ENCODE measurements at regions not wholly inside any gene's neighbourhood (a gene's known extent, or its start where the extent isn't known, plus 50 kb on each side); places are given as distances from the start of the nearest gene placed in this dataset.

DNA sequence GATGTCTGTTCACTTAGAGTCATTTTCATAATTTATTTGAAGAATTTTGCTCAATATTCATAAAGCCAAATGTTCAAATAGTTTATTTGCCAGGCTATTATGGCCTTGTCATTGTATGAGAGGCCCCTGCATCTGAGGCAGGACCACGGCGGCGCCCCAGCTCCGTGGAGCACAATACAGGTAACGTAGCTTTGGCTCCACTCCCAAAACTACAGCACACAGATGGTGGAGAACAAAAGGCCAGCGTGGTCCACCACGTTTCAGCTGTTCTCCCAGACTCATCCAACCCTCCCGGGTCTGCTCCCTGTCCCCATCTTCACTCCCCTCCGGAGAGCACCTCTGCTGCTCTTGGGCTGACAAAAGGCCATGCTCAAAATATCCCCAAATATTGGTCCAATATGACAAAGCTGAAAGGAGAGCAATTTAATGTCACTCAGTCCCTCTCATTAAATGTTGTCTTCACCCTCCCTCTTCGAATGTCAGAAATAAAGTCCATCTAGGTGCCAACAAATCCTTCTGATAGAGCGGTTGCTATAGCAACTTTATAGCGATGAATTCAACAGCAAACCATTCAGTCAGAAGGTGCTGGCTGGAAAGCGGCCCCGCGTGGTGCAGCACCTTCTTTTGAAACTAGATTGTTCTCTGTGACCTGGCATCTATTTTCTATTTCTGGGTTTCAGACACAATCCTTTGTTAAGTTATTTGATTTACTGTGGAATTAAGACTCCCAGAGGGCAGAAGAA is 504.3 kb downstream of the ARHGEF28 start:
- DNase-seq (ENCODE audit: low spot score) = no peak

DNA sequence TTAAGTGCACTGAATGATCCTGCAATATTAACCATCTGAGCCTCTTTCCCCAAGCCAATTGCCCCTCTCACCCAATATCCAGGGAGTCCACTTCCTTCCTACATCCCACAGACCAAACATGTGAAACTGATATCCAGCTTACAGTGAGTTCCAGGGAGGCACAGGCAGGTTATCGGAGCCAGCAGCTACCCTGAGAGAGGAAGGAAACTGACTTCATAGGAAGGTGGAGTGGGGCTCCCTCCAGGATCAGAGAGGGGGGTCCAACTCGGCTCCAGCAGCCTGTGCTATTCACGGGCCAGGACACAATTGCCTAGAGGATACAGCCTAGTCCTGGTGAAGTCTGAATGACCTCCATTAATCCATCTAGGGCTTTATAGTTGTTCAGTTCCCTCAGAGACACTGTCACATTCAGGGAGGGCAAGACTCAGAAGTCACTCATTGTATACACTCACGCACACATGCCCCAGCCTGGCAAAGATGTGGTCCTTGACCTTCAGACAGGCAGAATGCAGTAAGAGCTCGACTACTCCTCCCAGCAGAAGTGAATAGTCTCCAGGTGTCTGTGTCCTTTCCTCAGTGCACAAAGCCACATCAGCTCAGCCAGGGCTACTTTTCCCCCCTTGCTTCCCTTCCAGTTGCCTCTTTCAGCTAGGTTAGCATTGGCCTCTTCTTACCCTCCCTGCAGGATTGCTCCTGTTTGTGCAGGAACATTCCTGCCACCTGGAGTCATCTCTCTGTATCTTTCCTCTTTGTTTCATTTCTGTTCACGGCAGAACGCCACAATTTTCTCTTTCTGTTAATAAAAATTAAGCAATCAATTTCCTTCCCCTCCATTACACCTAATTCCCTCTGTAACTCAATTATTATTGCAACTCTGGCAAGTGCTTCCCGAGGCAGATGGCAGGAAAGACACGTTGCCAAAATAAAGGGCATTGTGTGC is 501.7 kb downstream of the ARHGEF28 start:
- peak; percentile 50 for DNase-seq (ENCODE audit: low spot score)

DNA sequence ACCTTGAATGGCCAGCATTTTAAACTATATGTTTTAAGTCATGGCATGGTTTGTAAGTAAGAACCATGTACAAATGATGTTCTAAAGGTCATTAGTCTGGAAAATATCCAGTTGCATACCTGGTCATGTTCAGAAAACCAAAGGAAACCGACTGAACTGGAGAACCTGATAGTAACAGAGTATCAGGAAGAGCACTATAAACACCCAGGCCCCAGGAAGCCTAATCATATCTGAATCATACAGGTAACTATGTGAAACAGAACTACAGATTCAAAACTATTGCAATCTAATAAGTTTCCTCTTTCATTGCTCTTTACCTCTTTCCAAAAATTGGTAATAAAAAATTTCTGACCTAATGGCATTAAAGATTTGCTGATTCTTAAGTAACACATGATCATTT is 500.3 kb downstream of the ARHGEF28 start:
- DNase-seq (ENCODE audit: low spot score) = no peak

DNA sequence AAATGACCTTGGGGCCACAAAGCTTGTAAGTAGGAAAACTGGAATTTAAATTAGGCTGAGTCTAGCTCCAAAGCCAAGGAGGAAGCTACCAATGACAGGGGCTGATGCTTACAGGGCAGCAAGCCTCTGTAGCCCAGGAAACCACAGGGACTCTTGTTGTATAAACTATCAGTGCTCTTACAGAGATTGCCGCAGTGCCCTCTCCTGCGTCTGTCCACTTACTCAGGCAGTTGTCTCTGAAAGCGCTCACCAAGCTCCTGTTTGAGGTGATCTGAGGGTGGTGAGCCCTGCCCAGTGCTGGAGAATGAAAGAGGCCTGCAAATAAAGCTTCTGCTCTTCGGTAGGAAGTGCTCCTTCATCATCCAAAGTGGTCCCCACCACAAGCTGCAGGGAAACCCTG is 498.8 kb downstream of the ARHGEF28 start:
- no peak for DNase-seq (ENCODE audit: low spot score)

DNA sequence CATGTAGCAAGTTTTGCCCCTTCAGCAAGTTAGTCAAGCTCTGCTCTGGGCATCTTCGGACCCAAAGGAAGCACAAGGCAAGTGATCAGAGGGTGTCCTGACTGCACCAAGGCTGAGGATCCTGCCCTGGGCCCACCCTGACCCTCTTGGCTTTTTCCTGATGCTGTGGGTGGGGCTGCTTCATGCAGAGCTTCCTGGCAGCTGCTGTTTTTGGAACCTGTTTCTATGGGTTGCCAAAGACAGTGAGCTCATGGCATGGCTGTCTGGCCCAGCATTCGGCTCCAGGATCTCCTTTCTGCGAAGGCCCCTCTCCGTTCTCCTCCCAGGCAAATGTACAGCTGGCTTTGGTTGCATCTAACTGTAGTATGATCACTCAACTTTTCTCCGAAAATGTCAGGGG is 497.9 kb downstream of the ARHGEF28 start:
- DNase-seq (ENCODE audit: low spot score) = peak; percentile 30

DNA sequence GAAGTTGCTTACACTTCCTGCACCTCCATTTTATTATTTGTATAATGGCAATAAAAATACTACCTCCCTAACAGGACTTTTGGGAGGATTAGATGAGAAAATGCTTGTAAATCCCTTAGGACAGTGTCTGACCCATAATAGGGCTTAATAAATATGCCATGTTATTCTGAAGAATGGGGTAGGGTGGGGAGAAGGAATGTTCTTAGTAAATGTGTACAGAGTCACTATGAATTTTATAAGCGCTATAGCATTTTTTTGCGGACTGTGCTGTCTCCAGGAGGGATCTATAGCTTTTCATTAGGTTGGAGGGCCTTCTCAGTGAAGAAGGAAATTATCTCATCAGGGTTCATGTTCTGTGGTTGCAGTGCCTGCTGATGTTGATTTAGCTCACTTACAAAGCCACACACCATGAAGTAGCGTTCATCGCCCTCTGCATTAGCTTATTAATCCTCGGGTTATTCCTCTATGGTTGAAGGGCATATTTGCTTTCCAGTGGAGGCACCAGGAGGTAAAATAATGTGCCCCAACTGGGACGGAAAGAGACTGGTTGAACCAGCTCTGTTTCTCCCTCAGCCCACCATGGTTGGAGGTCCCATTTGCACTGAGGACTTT is 497.1 kb downstream of the ARHGEF28 start:
- no peak for DNase-seq (ENCODE audit: low spot score)

DNA sequence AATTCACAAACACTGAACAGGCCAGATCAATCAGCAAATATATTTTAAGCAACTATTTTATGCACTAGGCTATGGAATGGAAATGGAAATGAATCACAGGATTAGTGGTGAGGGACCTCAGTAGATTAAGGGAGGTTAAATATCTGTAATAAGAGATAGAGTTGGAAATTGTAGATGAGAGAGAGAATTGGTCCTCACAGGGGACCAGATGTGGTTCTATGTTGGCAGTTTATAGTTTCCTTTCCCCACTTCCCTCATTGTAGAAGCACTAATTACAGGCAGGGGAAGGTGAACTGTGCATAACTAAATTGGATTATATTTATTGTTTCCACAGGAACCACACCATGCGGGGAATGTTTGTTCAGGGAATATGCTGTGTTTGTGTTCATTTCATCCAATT is 496.2 kb downstream of the ARHGEF28 start:
- no peak for DNase-seq (ENCODE audit: low spot score)

DNA sequence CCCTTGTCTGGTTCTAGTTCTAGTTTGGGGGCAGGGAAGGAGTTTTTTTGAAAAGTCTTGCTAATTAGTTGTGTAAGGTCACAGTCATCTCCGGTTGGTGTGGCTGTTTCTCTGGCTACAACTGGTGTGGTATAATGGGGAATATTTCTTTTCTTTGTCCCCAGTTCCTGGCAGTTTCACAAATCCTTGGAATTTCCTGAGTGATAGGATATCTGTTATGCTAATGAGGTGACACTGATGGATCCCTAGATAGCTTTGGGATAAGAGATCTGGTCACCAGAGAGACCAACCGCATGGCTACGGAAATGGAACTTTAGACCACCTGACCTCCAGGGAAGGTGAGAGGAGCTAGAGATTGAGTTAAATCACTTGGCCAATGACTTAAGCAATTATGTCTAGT is 494.6 kb downstream of the ARHGEF28 start:
- no peak for DNase-seq (ENCODE audit: low spot score)

DNA sequence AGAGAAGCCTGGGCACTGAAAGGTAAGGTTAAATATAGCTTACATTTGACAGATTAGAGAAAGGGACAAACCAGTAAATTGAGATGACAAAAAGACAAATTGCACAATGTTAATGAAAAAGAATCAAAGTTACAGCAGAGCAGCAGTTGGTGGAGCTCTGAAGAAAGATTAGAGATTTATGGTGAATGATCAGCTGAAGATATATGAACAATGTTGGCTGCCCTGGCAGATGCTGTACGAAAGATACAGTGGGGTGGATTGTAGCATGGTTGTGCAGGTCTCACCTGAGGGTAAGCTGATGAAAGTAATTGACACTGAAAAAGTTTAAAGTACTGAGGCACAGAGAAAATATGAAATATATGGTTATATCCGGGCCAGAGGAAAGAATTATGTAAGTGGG is 492.1 kb downstream of the ARHGEF28 start:
- no peak for DNase-seq (ENCODE audit: low spot score)

DNA sequence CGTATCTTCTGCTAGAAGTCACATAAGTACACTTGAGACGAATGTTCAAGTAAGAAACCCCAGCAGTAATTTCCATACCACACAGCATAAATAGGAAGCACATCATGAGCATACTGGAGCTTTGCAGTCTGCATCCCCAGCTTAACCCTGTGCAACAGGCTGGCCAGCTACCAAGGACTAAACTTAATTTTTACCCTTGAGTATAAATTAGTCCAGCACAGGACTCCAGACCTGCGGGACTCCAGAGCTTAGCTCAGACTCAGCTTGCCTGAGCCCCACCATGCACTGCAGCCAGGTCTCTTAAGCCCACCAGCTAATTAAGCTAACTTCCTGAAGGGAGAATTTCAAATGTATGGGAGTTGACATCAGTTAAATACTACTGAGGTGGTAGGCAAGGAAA is 491.0 kb downstream of the ARHGEF28 start:
- DNase-seq (ENCODE audit: low spot score) = peak; percentile 42

DNA sequence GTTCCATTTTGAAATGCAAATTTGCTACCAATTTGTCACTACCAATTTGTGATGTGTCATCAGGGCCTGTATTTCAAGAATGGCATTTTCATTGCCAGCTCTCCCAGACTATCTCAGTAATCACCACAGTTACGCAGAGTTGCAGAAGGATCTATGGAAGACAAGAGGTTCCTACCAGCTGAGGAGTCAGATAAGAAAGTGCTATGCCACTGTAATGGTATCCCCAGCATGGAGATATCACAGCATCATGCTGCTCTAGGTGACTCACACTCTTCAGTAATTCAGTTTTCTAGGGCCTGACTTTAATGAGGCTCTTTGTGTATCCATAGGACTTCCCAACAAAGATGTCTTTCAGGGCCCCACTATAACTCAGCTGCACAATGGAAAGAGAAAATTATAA is 490.3 kb downstream of the ARHGEF28 start:
- DNase-seq (ENCODE audit: low spot score) = no peak

DNA sequence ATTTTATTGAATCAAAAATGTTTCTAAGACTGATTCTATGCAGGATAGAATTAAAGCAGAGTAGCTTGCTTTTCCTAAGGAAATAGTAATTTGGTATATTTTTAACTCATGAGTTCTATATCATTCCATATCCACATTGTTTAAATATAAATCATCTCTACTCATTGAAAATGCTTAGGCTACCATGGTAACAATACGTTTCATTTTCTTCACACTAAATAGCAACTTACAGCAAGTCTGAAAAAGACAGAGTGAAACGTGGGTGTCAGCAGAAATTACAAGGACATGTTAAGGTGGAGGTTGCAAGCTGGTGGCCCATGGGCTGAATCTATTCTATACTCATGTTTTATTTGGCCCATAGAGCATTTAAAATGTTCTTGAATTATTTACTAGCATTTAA is 487.9 kb downstream of the ARHGEF28 start:
- DNase-seq (ENCODE audit: low spot score) = no peak

DNA sequence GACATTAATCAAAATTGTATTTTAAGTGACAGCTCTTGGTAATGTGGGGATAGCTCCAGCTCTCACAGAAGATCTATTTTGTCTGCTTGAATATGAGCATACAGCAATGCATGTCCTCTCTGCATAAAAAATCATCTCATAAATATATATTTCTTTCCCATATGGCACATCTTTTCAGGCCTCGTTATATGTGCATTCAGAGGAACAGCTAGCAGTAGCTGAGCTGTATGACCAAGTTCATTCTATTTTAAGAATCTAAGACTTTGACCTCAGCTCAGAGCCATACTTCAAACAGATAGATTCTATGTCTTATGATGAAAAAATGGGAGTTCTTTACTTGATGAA is 487.2 kb downstream of the ARHGEF28 start:
- no peak for DNase-seq (ENCODE audit: low spot score)

DNA sequence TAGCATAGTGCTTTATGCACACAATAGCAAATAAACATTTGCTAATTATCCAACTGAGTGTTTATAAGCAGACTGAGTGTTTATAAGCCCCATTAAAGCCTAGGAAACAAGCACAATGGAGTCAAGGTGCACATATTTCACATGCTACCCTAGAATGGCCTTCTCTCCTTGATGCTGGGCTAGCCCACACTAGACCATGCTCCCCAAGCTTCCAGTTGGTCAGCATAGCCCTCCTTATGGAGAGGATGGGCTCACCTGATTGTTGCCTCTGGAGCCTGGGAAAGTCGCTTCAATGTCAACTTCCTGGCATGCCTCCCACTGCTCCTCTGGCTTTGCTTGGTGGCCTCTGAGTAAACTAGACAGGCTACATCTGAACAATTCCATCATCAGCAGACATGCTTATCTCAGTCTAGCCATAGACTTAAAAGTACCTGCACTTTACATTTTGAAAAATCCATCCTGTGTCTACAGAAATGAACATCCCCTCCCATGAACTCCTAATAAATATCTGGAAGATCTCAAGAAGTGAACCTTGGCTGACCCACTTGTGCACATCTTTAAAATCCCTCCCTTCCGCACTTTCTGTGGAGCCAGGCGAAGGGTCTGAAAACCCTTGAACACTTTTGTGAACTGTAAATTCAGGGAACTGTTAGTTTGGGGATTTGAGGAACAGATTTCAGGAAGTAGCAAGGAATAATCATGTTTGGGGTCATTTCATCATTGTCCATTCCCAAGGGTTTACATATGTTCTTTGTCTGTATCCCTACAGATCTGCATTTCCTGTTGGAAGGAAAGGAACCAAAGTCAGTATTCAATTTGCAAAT is 486.6 kb downstream of the ARHGEF28 start:
- peak; percentile 69 for DNase-seq (ENCODE audit: low spot score)

DNA sequence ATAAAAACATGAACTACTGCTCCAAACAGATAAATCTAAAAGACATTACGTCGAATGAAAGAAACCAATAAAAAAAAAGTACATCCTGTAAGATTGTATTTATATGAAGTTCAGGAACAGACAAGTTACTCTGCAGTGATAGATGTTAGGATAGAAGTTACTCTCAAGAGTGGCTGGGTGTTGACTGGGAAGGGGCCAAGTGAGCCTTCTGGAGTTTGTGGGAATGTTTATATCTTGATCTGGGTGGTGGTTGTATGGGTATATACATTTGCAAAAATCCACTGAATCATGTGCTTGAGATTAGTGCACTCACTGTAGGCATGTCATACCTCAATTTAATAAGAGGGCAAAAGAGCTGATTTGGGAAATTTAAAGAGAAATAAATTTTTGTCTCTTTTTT is 485.8 kb downstream of the ARHGEF28 start:
- DNase-seq (ENCODE audit: low spot score) = no peak

DNA sequence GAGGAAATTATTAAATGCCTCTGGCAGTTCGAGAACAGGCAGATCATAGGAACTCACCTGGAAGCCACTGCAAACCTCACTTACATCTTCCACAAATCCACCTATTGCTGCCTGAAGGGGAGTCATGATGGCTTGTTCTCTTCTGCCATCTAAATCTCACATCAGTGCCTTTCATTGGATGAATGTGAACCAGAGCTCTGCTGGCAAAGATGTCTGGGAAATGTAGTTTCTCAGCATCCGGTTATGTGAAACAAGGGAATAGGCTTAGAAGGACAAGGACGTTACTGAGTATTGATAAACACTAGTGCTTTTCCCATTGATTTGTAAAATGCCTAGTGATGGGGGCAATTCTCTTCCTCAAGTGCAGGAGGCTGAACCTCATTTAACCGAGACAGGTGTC is 483.3 kb downstream of the ARHGEF28 start:
- DNase-seq (ENCODE audit: low spot score) = no peak

DNA sequence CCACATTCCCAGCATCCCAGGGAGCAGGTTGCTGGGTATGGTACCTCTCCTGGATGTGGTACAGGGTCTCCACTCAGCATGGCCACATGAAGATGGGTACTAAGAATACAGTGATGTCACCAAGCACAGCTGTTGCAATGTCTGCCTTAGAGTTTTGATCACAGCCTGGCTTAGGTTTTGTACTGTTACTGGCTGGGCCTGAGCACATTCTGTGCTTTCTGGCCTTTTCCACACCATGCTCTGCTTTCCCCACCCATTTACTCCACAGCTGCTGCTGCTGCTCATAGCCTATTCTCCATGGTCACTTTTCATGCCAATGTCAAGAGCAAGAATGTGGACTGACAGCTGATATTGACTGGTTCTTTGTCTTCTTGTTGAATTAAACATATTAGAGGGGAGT is 481.9 kb downstream of the ARHGEF28 start:
- no peak for DNase-seq (ENCODE audit: low spot score)

DNA sequence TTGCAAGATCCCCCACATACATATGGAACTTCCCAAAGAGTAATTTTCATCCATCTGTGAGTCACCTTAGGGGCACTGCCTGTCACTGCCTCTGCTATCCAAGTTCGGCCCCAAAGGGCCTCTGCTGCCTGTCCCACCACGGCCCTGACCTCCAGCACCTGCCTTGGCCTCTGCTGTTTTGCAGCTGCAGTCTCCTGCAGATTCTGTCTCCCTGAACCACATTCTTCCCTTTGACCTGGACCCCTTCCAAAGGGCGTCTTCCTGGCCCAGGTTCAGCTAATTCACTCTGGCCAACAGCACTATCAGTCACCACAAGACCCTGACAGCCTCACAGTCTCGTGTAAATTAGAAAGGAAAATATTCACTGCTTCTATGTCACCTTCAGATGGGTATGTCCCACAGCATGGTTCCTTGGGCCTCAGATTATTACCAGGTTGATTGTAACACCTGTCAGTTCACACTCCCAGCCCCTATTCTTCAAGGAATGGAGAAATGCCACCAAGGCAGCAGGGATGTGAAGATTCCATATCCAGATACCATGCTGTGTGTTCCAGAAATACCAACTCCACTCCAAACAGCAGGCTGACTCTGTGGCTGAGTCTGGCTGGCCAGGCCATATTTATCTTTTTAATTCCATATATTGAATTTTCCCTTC is 479.3 kb downstream of the ARHGEF28 start:
- DNase-seq (ENCODE audit: low spot score) = no peak

DNA sequence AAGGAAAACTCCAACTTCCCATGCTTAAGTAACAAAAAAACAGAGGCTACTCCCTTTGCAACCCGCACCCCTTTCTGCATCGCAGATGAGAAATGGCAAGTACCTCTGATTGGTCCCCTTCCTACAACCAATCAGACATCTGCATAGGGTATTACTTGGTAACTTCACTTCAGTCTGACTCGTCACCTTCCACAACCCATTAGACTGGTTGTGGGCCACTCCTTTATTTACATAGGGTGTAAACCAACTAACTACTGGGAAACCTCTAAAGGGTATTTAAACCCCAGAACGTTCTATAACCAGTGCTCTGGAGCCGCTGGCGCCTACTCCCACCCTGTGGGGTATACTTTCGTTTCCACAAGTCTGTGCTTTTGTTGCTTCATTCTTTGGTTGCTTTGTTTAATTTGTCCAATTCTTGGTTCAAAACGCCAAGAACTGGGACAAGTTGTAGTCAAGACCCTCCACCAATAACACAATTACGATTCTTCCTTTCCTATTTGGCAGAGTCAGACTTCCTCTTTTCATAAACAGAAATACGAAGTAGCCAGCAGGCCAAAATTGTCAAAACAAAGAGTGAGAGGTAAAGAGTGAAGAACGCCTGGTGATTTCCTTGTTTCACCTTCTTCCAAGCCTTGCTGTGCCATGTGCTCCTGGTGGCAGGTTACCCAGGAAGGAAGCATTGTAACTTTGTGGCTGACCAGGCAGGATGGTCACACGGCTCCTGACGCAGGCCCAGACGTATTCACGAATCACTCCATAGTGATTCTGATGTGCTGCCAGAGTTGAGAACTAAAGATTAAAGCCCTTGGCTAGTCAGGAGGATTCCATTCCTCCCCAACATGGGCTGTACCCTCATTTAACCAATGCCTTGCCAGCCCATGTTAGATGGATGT is 477.4 kb downstream of the ARHGEF28 start:
- no peak for DNase-seq (ENCODE audit: low spot score)

DNA sequence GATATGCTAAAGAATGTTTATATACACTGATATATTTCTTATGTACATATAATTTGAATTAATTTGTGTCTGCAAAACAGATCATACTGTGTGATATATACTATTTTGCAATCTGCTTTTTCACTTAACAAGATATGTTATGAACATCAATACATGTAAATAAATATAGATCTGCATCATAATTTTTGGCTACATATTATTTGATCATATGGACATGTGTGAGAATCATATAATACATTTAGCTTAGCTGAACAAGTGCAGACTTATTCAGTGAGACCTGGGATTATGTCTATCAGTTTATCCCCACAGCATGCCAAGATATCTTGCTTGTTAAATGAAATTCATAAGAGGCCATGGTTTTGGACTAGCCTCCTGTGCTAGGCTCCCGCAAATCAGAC is 474.3 kb downstream of the ARHGEF28 start:
- no peak for DNase-seq (ENCODE audit: low spot score)
